ENCODE measurements at regions not wholly inside any gene's neighbourhood (a gene's known extent, or its start where the extent isn't known, plus 50 kb on each side); places are given as distances from the start of the nearest gene placed in this dataset.

- TF ChIP-seq CHD7 (IDR thresholded peaks at IDR 0.05; ENCODE audit: insufficient replicate concordance, low read length), result no peak
- no peak for TF ChIP-seq CBX5 (IDR thresholded peaks at IDR 0.05; ENCODE audit: low read depth, low read length)
- TF ChIP-seq POLR2AphosphoS5 (IDR thresholded peaks at IDR 0.05; ENCODE audit: low read depth, low read length), result no peak
- TF ChIP-seq HDAC6 (IDR thresholded peaks at IDR 0.05; ENCODE audit: low read depth, low read length), result no peak
- TF ChIP-seq E2F6 (IDR thresholded peaks at IDR 0.05), result no peak
- TF ChIP-seq TAF7 (optimal IDR thresholded peaks at IDR 0.05; ENCODE audit: borderline replicate concordance, low read depth, low read length), result no peak
- TF ChIP-seq SUZ12 (IDR thresholded peaks at IDR 0.05; ENCODE audit: low read length), result no peak
- no peak for TF ChIP-seq SAP30 (IDR thresholded peaks at IDR 0.05; ENCODE audit: insufficient read depth, insufficient replicate concordance, low read length)
- no peak for TF ChIP-seq MAX (IDR thresholded peaks at IDR 0.05)
Observed at GRCh38 chr9:7542126-7542525, 257.5 kb downstream of the DMAC1 start (continued).

Measured in H1 (cell line).